ENCODE measurements at regions not wholly inside any gene's neighbourhood (a gene's known extent, or its start where the extent isn't known, plus 50 kb on each side); places are given as distances from the start of the nearest gene placed in this dataset.
A peak's percentile ranks its signal among the peaks of the same experiment; 100 is the strongest.

- DNase-seq (ENCODE audit: low spot score), result no peak
Measured at GRCh38 chr3:23644099-23644498, 161.7 kb upstream of the UBE2E1 start.

DNA sequence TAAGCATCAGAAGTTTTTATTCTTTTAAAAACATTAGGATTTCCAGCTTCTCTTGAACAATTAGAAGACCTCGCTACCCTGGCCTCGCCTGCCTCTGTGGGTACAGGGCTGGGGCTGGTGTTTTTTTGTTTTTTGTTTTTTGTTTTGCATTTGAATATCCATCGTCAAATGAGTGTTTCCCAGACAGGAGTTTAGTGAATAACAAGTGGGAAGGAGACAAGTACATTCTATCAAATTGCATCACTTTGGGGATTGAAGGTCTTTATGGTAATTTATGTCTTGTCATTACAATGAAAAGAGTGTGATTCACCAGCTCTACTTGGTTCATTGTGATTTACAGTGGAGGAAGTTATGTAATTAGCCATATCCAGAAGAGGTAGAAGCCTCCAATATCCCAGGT lies 161.1 kb upstream of the UBE2E1 start:
- no peak for DNase-seq (ENCODE audit: low spot score)

GRCh38 chr3:23645533-23646183 lies 160.1 kb upstream of the UBE2E1 start:
- no peak for DNase-seq (ENCODE audit: low spot score)

GRCh38 chr3:23646184-23646920 lies 159.4 kb upstream of the UBE2E1 start:
- DNase-seq (ENCODE audit: low spot score), result no peak

DNA sequence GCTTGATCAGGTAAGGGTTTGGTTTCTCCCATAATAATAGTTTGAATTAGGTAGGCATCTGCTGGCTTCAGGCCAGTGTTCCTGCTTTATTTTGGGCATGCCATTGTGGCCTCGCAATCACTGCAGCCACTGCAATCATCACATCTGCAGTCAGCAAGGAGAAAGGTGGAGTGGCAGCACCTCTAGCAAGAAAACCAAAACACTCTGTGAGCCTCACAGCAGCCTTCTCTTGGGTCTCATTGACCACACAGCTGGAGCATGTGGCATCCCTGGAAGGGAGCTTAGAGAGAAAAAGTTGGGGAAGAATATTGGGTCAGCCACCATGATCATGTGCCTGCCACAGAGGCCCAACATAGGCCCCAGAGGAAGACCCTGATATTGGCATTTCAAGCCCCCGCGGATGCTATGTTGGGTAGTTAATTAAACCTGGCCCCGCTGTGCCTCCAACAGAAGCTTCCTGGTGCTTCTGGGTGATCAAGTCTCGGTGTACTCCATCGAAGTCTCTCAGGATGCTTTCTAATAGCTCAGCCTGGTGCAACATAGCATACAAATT lies 158.0 kb upstream of the UBE2E1 start:
- DNase-seq (ENCODE audit: low spot score), result no peak

DNA sequence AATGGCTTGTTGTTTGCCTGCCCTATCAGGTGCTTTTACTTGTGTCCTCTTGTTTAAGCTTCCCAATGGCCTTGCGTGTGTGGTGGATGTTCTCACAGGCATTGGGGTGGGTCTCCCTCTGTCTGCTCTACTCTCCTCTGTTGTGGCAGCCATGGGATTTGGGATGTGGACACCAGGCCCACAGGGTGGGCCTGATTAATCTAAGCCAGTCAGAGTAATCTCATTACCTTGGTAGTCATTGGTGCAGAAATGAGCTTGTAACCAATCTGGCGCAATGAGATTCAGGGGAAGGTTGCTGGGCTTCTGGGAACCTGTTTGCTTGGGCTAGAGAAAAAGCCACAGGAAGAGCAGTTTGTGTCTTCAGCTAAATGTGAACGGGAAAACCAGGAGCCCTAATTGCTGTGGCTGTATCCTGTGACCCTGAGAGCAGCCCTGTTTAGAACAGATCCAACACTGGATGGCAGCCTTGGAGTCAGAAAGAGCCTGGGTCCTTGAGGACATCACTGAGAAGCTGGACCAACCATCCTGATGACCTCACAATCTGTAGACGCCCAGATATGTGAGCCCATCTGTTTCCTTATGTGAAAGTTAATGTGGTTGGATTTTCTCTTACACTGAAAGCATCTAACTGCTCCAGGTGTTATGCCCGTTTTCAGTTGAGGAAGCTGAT lies 157.3 kb upstream of the UBE2E1 start:
- peak; percentile 55 for DNase-seq (ENCODE audit: low spot score)

- no peak for DNase-seq (ENCODE audit: low spot score)
Measured at GRCh38 chr3:23648996-23649395, 156.8 kb upstream of the UBE2E1 start.

DNA sequence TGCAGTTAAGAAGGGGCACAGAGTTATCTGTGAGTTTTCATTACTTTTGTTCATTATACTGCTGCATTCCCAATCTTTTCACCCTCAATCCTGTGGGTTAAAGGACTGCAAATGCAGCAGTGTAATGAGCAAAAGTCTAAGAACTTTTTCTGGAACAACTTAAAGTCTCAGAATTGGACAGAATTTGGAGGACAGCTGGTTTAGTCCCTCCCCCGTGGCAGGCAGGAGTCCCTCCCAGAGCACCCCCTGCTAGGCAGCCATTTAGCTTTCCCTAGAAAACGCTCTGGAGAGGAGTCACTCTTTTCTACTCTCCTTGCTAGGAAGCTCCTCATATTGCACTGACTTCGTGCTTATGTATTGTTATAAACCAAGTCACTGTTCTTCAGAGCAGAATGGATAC lies 156.3 kb upstream of the UBE2E1 start:
- no peak for DNase-seq (ENCODE audit: low spot score)

- DNase-seq (ENCODE audit: low spot score), result peak; percentile 62
Measured at GRCh38 chr3:23650371-23651140, 155.2 kb upstream of the UBE2E1 start.

GRCh38 chr3:23653647-23654525 lies 151.9 kb upstream of the UBE2E1 start:
- DNase-seq (ENCODE audit: low spot score), result no peak

DNA sequence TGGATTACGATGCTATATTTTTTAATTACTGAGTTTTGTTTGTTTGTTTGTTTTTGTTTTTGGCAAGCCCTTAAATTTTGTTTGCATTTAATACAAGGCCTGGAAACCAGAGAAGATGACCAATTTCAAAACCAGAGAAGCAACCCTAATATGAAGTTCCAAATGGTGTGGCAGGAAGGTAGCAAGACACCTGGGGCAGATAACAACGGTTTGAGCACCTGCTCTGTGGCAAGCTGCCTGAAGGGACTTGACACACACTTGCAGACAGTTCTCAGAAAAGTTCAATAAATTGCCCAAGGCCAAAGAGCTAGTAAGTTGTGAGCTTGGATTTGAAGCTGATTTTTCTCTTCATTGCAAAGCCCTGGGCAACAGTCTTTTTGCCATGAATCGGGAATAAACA lies 151.2 kb upstream of the UBE2E1 start:
- DNase-seq (ENCODE audit: low spot score), result no peak

- DNase-seq (ENCODE audit: low spot score), result no peak
Measured at GRCh38 chr3:23655749-23656148, 150.0 kb upstream of the UBE2E1 start.

GRCh38 chr3:23656199-23656598 lies 149.6 kb upstream of the UBE2E1 start:
- no peak for DNase-seq (ENCODE audit: low spot score)

- no peak for DNase-seq (ENCODE audit: low spot score)
Measured at GRCh38 chr3:23656821-23657220, 148.9 kb upstream of the UBE2E1 start.

GRCh38 chr3:23657647-23658046 lies 148.1 kb upstream of the UBE2E1 start:
- no peak for DNase-seq (ENCODE audit: low spot score)

- no peak for DNase-seq (ENCODE audit: low spot score)
Measured at GRCh38 chr3:23659274-23659673, 146.5 kb upstream of the UBE2E1 start.

DNA sequence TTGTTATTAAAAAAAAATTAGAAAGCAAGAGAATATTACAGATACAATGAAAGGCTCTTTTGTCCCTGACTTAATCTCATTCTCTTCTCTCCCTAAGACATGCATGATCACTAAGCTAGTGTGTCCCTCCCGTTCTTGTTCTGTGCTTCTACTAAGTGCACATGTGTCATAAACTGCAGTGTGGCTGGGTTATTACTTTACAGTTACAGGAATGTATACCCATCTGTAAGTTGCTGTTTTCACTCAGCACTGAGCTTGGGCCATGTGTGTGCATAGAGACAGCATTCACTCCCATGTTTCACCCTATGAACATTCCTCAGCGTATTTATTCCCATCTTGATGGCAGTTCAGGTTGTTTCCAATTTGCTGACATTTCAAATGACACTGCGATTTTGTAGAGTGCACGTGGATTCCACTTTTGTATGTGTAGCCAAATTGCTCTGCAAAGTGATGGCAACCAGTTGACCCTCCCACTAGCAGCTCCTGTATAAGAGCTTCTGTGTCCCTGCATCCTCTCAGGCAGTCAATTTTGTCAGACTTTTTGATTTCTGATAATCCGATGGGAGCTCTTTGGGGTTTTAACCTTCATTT lies 145.8 kb upstream of the UBE2E1 start:
- DNase-seq (ENCODE audit: low spot score), result no peak

DNA sequence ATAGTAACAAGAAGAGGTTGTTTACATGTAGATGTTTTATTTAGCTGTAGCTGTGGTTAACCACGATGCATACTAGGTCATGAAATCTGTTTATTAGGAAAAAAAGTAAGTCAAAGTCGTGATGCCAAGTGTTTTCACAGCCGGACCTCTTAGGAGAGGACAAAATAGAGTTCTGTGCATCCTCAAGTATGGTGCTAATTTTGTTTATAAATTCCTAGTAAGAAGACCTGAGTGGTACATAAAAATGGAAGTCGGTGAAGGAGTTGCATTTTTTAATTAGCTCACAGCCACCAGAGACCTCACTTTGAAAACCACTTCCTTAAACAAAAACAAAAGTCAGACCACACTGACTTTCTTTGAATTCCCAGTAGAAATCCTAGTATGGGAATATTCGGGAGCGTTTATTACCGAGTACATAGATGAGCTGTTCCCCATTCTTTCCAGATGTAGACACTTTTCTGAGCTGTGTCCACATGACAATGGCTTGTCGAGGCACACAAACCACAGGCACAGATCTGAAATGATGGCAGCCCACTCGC lies 143.6 kb upstream of the UBE2E1 start:
- DNase-seq (ENCODE audit: low spot score), result no peak

DNA sequence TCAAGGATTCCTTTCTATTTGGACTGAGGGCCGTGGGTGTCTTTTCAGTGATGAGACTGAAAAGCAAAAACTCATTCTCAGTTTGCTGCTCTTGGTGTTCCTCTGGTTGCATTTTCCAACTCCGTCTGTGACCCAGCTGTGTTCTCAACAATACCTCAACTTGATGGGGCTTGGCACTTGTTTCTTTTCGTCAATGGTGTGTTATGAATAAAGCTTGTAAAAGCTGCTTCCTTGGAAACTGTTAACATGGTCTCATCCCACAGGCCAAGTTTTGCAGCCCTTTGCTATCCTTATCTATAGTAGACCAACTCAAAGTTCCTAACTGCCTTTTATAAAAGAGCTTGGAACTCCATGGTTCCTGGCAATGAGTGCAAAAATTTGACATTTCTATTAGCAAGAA lies 142.5 kb upstream of the UBE2E1 start:
- no peak for DNase-seq (ENCODE audit: low spot score)

- no peak for DNase-seq (ENCODE audit: low spot score)
Measured at GRCh38 chr3:23663661-23664186, 142.0 kb upstream of the UBE2E1 start.
